Kidney (tissue), 13 donors: ENCODE measurements at regions not wholly inside any gene's neighbourhood (a gene's known extent, or its start where the extent isn't known, plus 50 kb on each side); places are given as distances from the start of the nearest gene placed in this dataset.

ENCODE experiments used
- DNase-seq, 5 donors: peaks; one replicate each; pipeline ENCODE4 v3.0.0-alpha.2; 2013 to 2020
- FAIRE-seq: peaks from 2 replicates; lab custom pipeline; 2012; peaks lifted over from hg19 to GRCh38; lab: Jason Lieb, UNC
- H3K27ac ChIP-seq, 2 donors: one replicate each; pipeline ENCODE4 v1.7.0; 2013; ENCODE audit warnings: low read depth in 2 of 2, low read length in 2 of 2, inconsistent platforms in 1 of 2
- H3K27me3 ChIP-seq: one replicate; pipeline ENCODE4 v1.7.1; 2013; ENCODE audit warnings: low read length, inconsistent platforms; ENCODE audit not compliant: control insufficient read depth, insufficient read depth
- H3K36me3 ChIP-seq, 3 donors: one replicate each; pipeline versions ENCODE4 v1.7.0 to v1.7.1; 2013; ENCODE audit warnings: low read length in 3 of 3, control low read depth in 1 of 3, inconsistent platforms in 1 of 3; ENCODE audit not compliant: insufficient read depth in 3 of 3, control insufficient read depth in 2 of 3
- H3K4me1 ChIP-seq, 3 donors: one replicate each; pipeline versions ENCODE4 v1.7.0 to v1.7.1; 2013; ENCODE audit warnings: low read length in 3 of 3, inconsistent platforms in 1 of 3, low read depth in 1 of 3; ENCODE audit not compliant: control insufficient read depth in 2 of 3, insufficient read depth in 2 of 3
- H3K4me3 ChIP-seq, 3 donors: one replicate each; pipeline versions ENCODE4 v1.7.0 to v1.8.1; 2013; ENCODE audit warnings: low read length in 3 of 3, control low read depth in 1 of 3, inconsistent platforms in 1 of 3
- H3K9ac ChIP-seq, 3 donors: one replicate each; pipeline versions ENCODE4 v1.7.0 to v1.7.1; 2013; ENCODE audit warnings: low read length in 3 of 3, control low read depth in 1 of 3, inconsistent platforms in 1 of 3
- H3K9me3 ChIP-seq, 3 donors: one replicate each; pipeline versions ENCODE4 v1.7.0 to v1.7.1; 2013; ENCODE audit warnings: low read length in 3 of 3, control low read depth in 1 of 3, inconsistent platforms in 1 of 3; ENCODE audit not compliant: control insufficient read depth in 2 of 3, insufficient read depth in 1 of 3
- intact Hi-C: fragments of 100-400 bp; cut with DNase I; formaldehyde crosslinking; loops from one replicate; pipeline ENCODE4 v1.11.1; 2022
- TF ChIP-seq, protein P1 (sequence below): IDR thresholded peaks from 3 replicates; pipeline ENCODE4 v1.5.1; 2012; ENCODE audit warnings: mild to moderate bottlenecking, moderate library complexity, borderline replicate concordance; ENCODE audit not compliant: insufficient read depth; ENCODE audit errors: extremely low read depth
- donor health status: control.
- donor health status: control.
- donor health status: control.
- donor health status: control.
- donor health status: control.
- donor health status: DM: yes; HTN: yes; CAD: no.
- donor health status: Normal renal cell carcinoma (clear cell type).

DNA sequence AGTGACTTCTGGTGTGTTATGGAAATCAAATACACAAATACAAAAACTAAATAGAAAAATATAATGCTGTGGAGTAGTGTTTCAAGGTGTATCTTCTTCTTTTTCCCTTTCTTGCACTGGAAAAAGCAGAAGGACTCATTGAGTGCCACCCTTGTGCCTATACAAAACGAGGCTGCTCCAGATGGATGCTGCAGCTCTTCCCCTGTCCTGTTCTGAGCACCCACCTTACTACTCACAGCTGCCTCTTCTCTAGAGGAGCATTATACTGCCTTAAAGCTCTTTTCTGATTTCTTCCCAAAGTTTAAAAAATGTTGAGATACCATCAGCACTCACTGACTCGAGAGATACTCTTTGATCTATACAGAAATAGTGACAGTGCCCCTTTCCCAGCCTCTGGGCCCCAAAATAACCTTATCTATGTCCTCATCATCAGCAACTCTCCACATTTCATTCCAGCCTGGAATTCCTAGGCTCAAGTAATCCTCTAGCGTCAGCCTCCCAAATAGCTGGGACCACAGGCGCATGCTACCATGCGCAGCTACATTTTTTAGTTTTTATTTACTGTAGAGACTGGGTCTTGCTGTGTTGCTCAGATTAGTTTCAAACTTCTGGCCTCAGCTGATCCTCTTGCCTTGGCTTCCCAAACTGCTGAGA is 1356.1 kb upstream of the NRXN1 start:
- FAIRE-seq (no peak), DNase-seq (no peak)
- H3K27ac ChIP-seq = no peak overlapping the region
- intact Hi-C loops = no loop called here
- H3K4me3 ChIP-seq = no peak overlapping the region
- no peaks in the 10 kb centered on the region for H3K36me3 ChIP-seq
- H3K9me3 ChIP-seq = no peaks in the 10 kb centered on the region
- no peak overlapping the region for H3K9ac ChIP-seq
- H3K27me3 ChIP-seq = no peaks in the 10 kb centered on the region
- H3K4me1 ChIP-seq = no peaks in the 10 kb centered on the region
- TF ChIP-seq, protein P1, sequence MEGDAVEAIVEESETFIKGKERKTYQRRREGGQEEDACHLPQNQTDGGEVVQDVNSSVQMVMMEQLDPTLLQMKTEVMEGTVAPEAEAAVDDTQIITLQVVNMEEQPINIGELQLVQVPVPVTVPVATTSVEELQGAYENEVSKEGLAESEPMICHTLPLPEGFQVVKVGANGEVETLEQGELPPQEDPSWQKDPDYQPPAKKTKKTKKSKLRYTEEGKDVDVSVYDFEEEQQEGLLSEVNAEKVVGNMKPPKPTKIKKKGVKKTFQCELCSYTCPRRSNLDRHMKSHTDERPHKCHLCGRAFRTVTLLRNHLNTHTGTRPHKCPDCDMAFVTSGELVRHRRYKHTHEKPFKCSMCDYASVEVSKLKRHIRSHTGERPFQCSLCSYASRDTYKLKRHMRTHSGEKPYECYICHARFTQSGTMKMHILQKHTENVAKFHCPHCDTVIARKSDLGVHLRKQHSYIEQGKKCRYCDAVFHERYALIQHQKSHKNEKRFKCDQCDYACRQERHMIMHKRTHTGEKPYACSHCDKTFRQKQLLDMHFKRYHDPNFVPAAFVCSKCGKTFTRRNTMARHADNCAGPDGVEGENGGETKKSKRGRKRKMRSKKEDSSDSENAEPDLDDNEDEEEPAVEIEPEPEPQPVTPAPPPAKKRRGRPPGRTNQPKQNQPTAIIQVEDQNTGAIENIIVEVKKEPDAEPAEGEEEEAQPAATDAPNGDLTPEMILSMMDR = no peak

GRCh38 chr2:52386433-52387030 is 1354.6 kb upstream of the NRXN1 start:
- DNase-seq = no peak
- Histone ChIP-seq H3K4me3 (no peak overlapping the region), H3K9me3 (no peaks in the 10 kb centered on the region), H3K4me1 (no peaks in the 10 kb centered on the region), H3K27me3 (no peaks in the 10 kb centered on the region), H3K9ac (no peak overlapping the region), H3K27ac (no peak overlapping the region), H3K36me3 (no peaks in the 10 kb centered on the region)
- no peak for FAIRE-seq
- intact Hi-C loops = no loop called here
- TF ChIP-seq, protein P1 = no peak

- TF ChIP-seq, protein P1 = no peak
- H3K36me3 ChIP-seq = no peaks in the 10 kb centered on the region
- H3K9me3 ChIP-seq = no peaks in the 10 kb centered on the region
- DNase-seq (no peak), FAIRE-seq (no peak)
- H3K9ac ChIP-seq = no peak overlapping the region
- no peak overlapping the region for H3K4me3 ChIP-seq
- intact Hi-C loops = no loop called here
- H3K27me3 ChIP-seq = no peaks in the 10 kb centered on the region
- H3K4me1 ChIP-seq = no peaks in the 10 kb centered on the region
- no peak overlapping the region for H3K27ac ChIP-seq
These were observed 1351.6 kb upstream of the NRXN1 start for GRCh38 chr2:52383541-52383940.
